K562 (cell line): ENCODE measurements at regions not wholly inside any gene's neighbourhood (a gene's known extent, or its start where the extent isn't known, plus 50 kb on each side); places are given as distances from the start of the nearest gene placed in this dataset.
A peak's percentile ranks its signal among the peaks of the same experiment; 100 is the strongest.
"Not testable (repeated sequence)": the region's sequence is repeated elsewhere in the genome, so short reads cannot be mapped to it uniquely, and the experiment has no call there.

Experiments
- ATAC-seq: fragments of 200-7000 bp; cut with Tn5 transposase; 3 replicates; pipeline ENCODE4 v1.9.1; 2020; ENCODE audit warnings: moderate library complexity
- BruUV-seq: library from RNA; stranded (reverse); fragments of 400-500 nt; replicated peaks from 2 replicates; lab custom pipeline; 2021; lab: Mats Ljungman, UMichigan
- CTCF ChIA-PET: fragments of 300-600 bp; formaldehyde crosslinking; extraction: SDS; loops from one replicate; lab custom pipeline; 2021; ENCODE audit warnings: low intra/inter-chr PET ratio; lab: Yijun Ruan, JAX
- POLR2A ChIA-PET: fragments of 300-600, 350-650 bp; sonication (Branson Sonifier 250); formaldehyde crosslinking; extraction: SDS; loops from one replicate; lab custom pipeline; 2021; ENCODE audit warnings: antibody characterized with exemption, inconsistent platforms; lab: Yijun Ruan, JAX
- DNase-seq, 4 experiments: peaks; one replicate each; pipeline versions ENCODE4 v3.0.0 to v3.0.0-alpha.2; 2011 to 2018; ENCODE audit warnings: low spot score in 3 of 4, mixed read lengths in 3 of 4; ENCODE audit errors: extremely low read depth in 1 of 4
- FAIRE-seq: peaks from 2 replicates; lab custom pipeline; 2011; peaks lifted over from hg19 to GRCh38; lab: Jason Lieb, UNC
- H2AFZ ChIP-seq: 2 replicates; pipeline ENCODE4 v1.6.0; 2011; ENCODE audit warnings: low read depth, low read length, control low read depth, inconsistent platforms
- H3K27ac ChIP-seq: fragments of 200-600 bp; 3 replicates; pipeline ENCODE4 v1.8.0; 2011; ENCODE audit warnings: low read depth, mild to moderate bottlenecking, control low read depth, inconsistent platforms, low read length, moderate library complexity, mixed read lengths; ENCODE audit errors: extremely low read depth
- H3K27me3 ChIP-seq, 2 experiments: fragments of 300-600 bp in 1 of 2; 2 replicates in 1 of 2; 3 replicates in 1 of 2; pipeline versions ENCODE4 v1.6.0 to v1.8.0; 2011; ENCODE audit warnings: inconsistent platforms in 2 of 2, low read length in 2 of 2, mild to moderate bottlenecking in 1 of 2, mixed read lengths in 1 of 2, moderate library complexity in 1 of 2; ENCODE audit not compliant: control insufficient read depth in 2 of 2, insufficient read depth in 2 of 2
- H3K36me3 ChIP-seq: fragments of 300-600 bp; 3 replicates; pipeline ENCODE4 v1.8.0; 2011; ENCODE audit warnings: mild to moderate bottlenecking, low read length, inconsistent platforms; ENCODE audit not compliant: control insufficient read depth, insufficient read depth
- H3K4me1 ChIP-seq, 2 experiments: fragments of 200-600 bp in 1 of 2; replicated peaks in 1 of 2; 2 replicates in 1 of 2; 3 replicates in 1 of 2; pipeline versions ENCODE4 v1.5.1 to v1.8.0; 2011; ENCODE audit warnings: inconsistent platforms in 2 of 2, low read length in 2 of 2, mild to moderate bottlenecking in 1 of 2, mixed read lengths in 1 of 2, moderate library complexity in 1 of 2; ENCODE audit not compliant: control insufficient read depth in 2 of 2, insufficient read depth in 2 of 2
- H3K4me2 ChIP-seq: 2 replicates; pipeline ENCODE4 v1.6.1; 2011; ENCODE audit warnings: low read length, control low read depth, inconsistent platforms, mixed read lengths; ENCODE audit not compliant: insufficient read depth
- H3K4me3 ChIP-seq: fragments of 200-600 bp; sonication (generic), shearing (Covaris generic); 2 replicates; pipeline ENCODE4 v1.5.1; 2016; ENCODE audit warnings: control low read depth, inconsistent platforms
- H3K79me2 ChIP-seq: fragments of 200-600 bp; 3 replicates; pipeline ENCODE4 v1.8.0; 2011; ENCODE audit warnings: low read length, inconsistent platforms; ENCODE audit not compliant: control insufficient read depth, insufficient read depth
- H3K9ac ChIP-seq, 2 experiments: 2 replicates each; pipeline versions ENCODE4 v1.6.0 to v1.6.1; 2011; ENCODE audit warnings: low read depth in 2 of 2, low read length in 2 of 2, control low read depth in 1 of 2, inconsistent platforms in 1 of 2, mild to moderate bottlenecking in 1 of 2, mixed read lengths in 1 of 2; ENCODE audit not compliant: insufficient read depth in 1 of 2
- H3K9me1 ChIP-seq: one replicate; pipeline ENCODE4 v1.6.0; 2011; ENCODE audit warnings: inconsistent platforms, mild to moderate bottlenecking, low read length, moderate library complexity; ENCODE audit not compliant: control insufficient read depth, insufficient read depth
- H3K9me3 ChIP-seq: replicated peaks from 2 replicates; pipeline ENCODE4 v1.5.1; 2011; ENCODE audit warnings: low read depth, low read length, inconsistent platforms; ENCODE audit not compliant: control insufficient read depth, insufficient read depth
- H4K20me1 ChIP-seq: replicated peaks from 2 replicates; pipeline ENCODE4 v1.6.1; 2011; ENCODE audit warnings: low read length, inconsistent platforms, mixed read lengths; ENCODE audit not compliant: control insufficient read depth, insufficient read depth
- ATF6 ChIP-seq: sonication (generic); formaldehyde crosslinking; IDR thresholded peaks from 2 replicates; pipeline ENCODE4 v1.4.0; 2020; ENCODE audit warnings: mild to moderate bottlenecking, missing genetic modification reagents
- ELF4 ChIP-seq: fragments of 450-650 bp; formaldehyde crosslinking; IDR thresholded peaks from 2 replicates; pipeline ENCODE4 v1.4.0; 2022; ENCODE audit warnings: missing genetic modification characterization
- FUS ChIP-seq: fragments of 200-400 bp; formaldehyde crosslinking; optimal IDR thresholded peaks from 2 replicates; pipeline ENCODE3; 2017; ENCODE audit warnings: low read depth, low read length
- L3MBTL2 ChIP-seq: fragments of 450-650 bp; IDR thresholded peaks from 2 replicates; pipeline ENCODE4 v1.6.1; 2016; ENCODE audit warnings: mild to moderate bottlenecking, moderate library complexity
- NBN ChIP-seq: fragments of 450-650 bp; IDR thresholded peaks from 2 replicates; pipeline ENCODE4 v1.6.1; 2016; ENCODE audit warnings: low read depth, mild to moderate bottlenecking
- NFIX ChIP-seq: fragments of 250-450 bp; sonication (Bioruptor Pico); IDR thresholded peaks from 2 replicates; pipeline ENCODE4 v1.4.0; 2020; ENCODE audit warnings: low read depth, mild to moderate bottlenecking, moderate library complexity
- PHB2 ChIP-seq: fragments of 450-650 bp; IDR thresholded peaks from 2 replicates; pipeline ENCODE4 v1.6.1; 2017; ENCODE audit warnings: low read depth
- SP1 ChIP-seq: sonication (generic); formaldehyde crosslinking; IDR thresholded peaks from 2 replicates; pipeline ENCODE4 v1.8.1; 2022; ENCODE audit warnings: mild to moderate bottlenecking, missing genetic modification reagents
- TARDBP ChIP-seq: fragments of 450-650 bp; IDR thresholded peaks from 2 replicates; pipeline ENCODE4 v1.6.1; 2016
- ZNF165 ChIP-seq: fragments of 250-450 bp; sonication (Bioruptor Pico); IDR thresholded peaks from 2 replicates; pipeline ENCODE4 v1.4.0; 2020; ENCODE audit warnings: borderline replicate concordance
- ZNF212 ChIP-seq: fragments of 450-650 bp; formaldehyde crosslinking; IDR thresholded peaks from 2 replicates; pipeline ENCODE4 v1.4.0; 2020; ENCODE audit warnings: mild to moderate bottlenecking
- ZNF3 ChIP-seq: fragments of 250-450 bp; sonication (Bioruptor Pico); IDR thresholded peaks from 2 replicates; pipeline ENCODE4 v1.5.0; 2021; ENCODE audit warnings: mild to moderate bottlenecking, moderate library complexity
- ZNF512 ChIP-seq: IDR thresholded peaks from 2 replicates; pipeline ENCODE4 v1.6.1; 2016; ENCODE audit warnings: missing genetic modification characterization, missing compliant biosample characterization
- WGBS: fragments of 100-300 bp; shearing (Covaris generic); methylation state at CpG from one replicate; pipeline ENCODE4 v1.1.6; 2016; ENCODE audit warnings: low coverage, mixed read lengths; ENCODE audit not compliant: insufficient coverage; ENCODE audit errors: missing lambda C conversion rate; 5-methylcytosine and 5-hydroxymethylcytosine counted together
- in situ Hi-C: fragments of 300-500 bp; cut with MboI; formaldehyde crosslinking; loops from 4 replicates; pipeline ENCODE4 v1.15.0; 2018; ENCODE audit warnings: inconsistent platforms, mixed read lengths
- intact Hi-C: fragments of 100-400 bp; cut with micrococcal nuclease; formaldehyde crosslinking; loops from 2 replicates; pipeline ENCODE4 v1.14.2; 2022

DNA sequence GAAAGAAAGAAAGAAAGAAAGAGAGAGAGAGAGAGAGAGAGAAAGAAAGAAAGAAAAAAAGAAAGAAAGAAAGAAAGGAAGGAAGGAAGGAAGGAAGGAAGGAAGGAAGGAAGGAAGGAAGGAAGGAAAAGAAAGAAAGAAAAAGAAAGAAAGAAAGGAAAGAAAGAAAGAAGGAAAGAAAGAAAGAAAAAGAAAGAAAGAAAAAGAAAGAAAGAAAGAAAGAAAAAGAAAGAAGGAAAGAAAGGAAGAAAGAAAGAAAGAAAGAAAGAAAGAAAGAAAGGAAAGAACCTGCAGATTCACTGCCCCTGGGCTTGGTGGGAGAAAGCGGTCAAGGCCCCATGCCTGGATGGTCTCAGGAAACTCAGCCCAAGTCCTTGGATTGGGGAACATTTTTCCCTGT is 1426.2 kb downstream of the BRD1 start:
- peak; percentile 71 for TF ChIP-seq ZNF512 (tag)
- BruUV-seq, H3K9me1 ChIP-seq, ATAC-seq, FAIRE-seq, POLR2A ChIA-PET, H3K4me2 ChIP-seq, CTCF ChIA-PET, intact Hi-C loops, DNase-seq, H3K4me3 ChIP-seq, H2AFZ ChIP-seq, H3K27ac ChIP-seq, in situ Hi-C loops, H3K4me1 ChIP-seq, H3K9ac ChIP-seq, H4K20me1 ChIP-seq, H3K9me3 ChIP-seq, H3K36me3 ChIP-seq, H3K79me2 ChIP-seq: not testable (repeated sequence)
- H3K27me3 ChIP-seq = peaks cover 0 to 17% of the 10 kb centered on the region in 2 experiments; a peak in 1 of 5 replicates
- WGBS = no CpG with 5 or more reads among the region's 1 CpG

DNA sequence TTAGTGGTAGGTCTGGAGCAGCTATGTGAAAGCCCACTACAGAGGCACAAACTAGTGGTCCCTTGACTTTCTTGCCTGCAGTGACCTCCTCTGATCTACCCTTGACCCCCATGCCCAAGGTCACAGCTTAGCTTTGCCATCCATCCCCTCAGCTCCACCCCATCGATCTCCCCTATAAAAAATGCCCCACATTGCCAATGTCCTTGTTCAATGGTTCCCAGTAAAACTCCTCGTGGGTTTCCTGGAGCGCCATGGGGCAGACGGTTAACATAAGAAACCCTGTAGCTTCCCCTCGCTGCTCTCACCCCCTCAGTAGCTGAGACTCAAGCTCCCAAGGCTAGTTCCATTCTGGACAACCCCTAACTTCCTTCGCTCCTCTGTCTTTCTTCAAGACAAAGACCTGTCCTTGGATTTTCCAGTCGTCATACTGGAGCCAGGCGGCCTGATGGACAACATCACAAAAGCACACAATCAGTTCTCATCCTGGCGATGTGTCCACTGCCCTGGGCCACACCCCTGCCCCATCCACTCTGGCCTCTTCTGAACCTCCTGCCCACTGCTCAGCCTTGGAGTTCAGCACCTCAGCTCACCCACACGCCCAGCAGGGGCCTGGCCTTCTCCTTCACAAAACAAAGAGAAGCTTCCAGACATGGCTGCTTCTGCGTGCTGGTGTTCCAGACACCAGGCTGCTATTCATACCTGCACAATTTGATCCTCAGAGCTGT is 1429.3 kb downstream of the BRD1 start:
- peaks cover 0 to 14% of the 10 kb centered on the region in 2 experiments; a peak in 2 of 5 replicates for H3K27me3 ChIP-seq
- H3K9me3 ChIP-seq = no peaks in the 10 kb centered on the region
- ChIA-PET POLR2A (interaction anchor here (0.7 kb wide), 1 partner anchor 9 kb away, joined by 3 read pairs; no protein-coding TSS in a partner anchor), CTCF (no interaction called here)
- H3K9ac ChIP-seq = no peak overlapping the region
- 1% methylated on average over 9 of the region's 11 CpGs for WGBS
- FAIRE-seq = no peak
- no peak overlapping the region for H3K4me3 ChIP-seq
- H3K79me2 ChIP-seq = no peaks in the 10 kb centered on the region
- in situ Hi-C loops (no loop called here), intact Hi-C loops (no loop called here)
- H3K27ac ChIP-seq = no peak overlapping the region
- H3K4me2 ChIP-seq = no peak overlapping the region
- H3K4me1 ChIP-seq = no peaks in the 10 kb centered on the region
- no peaks in the 10 kb centered on the region for H4K20me1 ChIP-seq
- no peaks in the 10 kb centered on the region for H3K9me1 ChIP-seq
- DNase-seq = no peak
- no peak for ATAC-seq
- no peaks in the 10 kb centered on the region for H3K36me3 ChIP-seq
- H2AFZ ChIP-seq = no peak overlapping the region
- no TSS peak for BruUV-seq
- no peak for TF ChIP-seq NBN
- TF ChIP-seq ZNF165 (CRISPR knock-in tag) = no peak
- no peak for TF ChIP-seq ZNF3 (CRISPR knock-in tag)
- TF ChIP-seq L3MBTL2 = no peak
- no peak for TF ChIP-seq SP1 (CRISPR knock-in tag)
- no peak for TF ChIP-seq ELF4 (CRISPR knock-in tag)
- TF ChIP-seq FUS = no peak
- TF ChIP-seq ZNF212 (CRISPR knock-in tag) = no peak
- TF ChIP-seq TARDBP = no peak
- no peak for TF ChIP-seq NFIX (CRISPR knock-in tag)
- no peak for TF ChIP-seq ATF6 (CRISPR knock-in tag)
- no peak for TF ChIP-seq PHB2
